HEK293 (cell line): ENCODE measurements at regions not wholly inside any gene's neighbourhood (a gene's known extent, or its start where the extent isn't known, plus 50 kb on each side); places are given as distances from the start of the nearest gene placed in this dataset.

Source experiments
- CTCF ChIA-PET: fragments of 350-600 bp; formaldehyde crosslinking; extraction: SDS; loops from one replicate; lab custom pipeline; 2021; ENCODE audit warnings: antibody characterized with exemption; lab: Yijun Ruan, JAX
- POLR2A ChIA-PET: fragments of 300-600 bp; formaldehyde crosslinking; extraction: SDS; loops from one replicate; lab custom pipeline; 2020; ENCODE audit warnings: antibody characterized with exemption, inconsistent platforms; lab: Yijun Ruan, JAX
- H3K27ac ChIP-seq: fragments of 200-500 bp; sonication (Bioruptor generic); 2 replicates; pipeline ENCODE4 v1.5.1; 2014; ENCODE audit warnings: low read depth, low read length, control low read depth, inconsistent platforms; ENCODE audit errors: extremely low read depth
- H3K36me3 ChIP-seq, 2 experiments: fragments of 200-500 bp in 1 of 2; sonication (Bioruptor generic) in 1 of 2; 1 replicate in 1 of 2; 2 replicates in 1 of 2; pipeline ENCODE4 v1.5.1; 2014 to 2017; ENCODE audit warnings: inconsistent platforms in 2 of 2, low read length in 2 of 2; ENCODE audit not compliant: control insufficient read depth in 2 of 2, insufficient read depth in 1 of 2
- H3K4me1 ChIP-seq: fragments of 200-500 bp; sonication (Bioruptor generic); 2 replicates; pipeline ENCODE4 v1.5.1; 2014; ENCODE audit warnings: mild to moderate bottlenecking, low read length, inconsistent platforms; ENCODE audit not compliant: control insufficient read depth, insufficient read depth
- H3K4me3 ChIP-seq: 2 replicates; pipeline ENCODE4 v1.5.1; 2011; ENCODE audit warnings: low read depth, mild to moderate bottlenecking, control low read depth, low read length, moderate library complexity
- H3K9me3 ChIP-seq: fragments of 200-500 bp; sonication (Bioruptor generic); 2 replicates; pipeline ENCODE4 v1.5.1; 2014; ENCODE audit warnings: low read depth, low read length, inconsistent platforms; ENCODE audit not compliant: control insufficient read depth, insufficient read depth
- OVOL3 ChIP-seq: fragments of 450-650 bp; formaldehyde crosslinking; IDR thresholded peaks from 2 replicates; pipeline ENCODE4 v1.5.1; 2016; ENCODE audit warnings: missing biosample characterization, missing genetic modification characterization
- PRDM1 ChIP-seq: fragments of 450-650 bp; formaldehyde crosslinking; IDR thresholded peaks from 2 replicates; pipeline ENCODE4; 2016; ENCODE audit warnings: missing biosample characterization, missing genetic modification characterization
- REPIN1 ChIP-seq: fragments of 450-650 bp; formaldehyde crosslinking; IDR thresholded peaks from 2 replicates; pipeline ENCODE4 v1.5.1; 2017; ENCODE audit warnings: missing biosample characterization, missing genetic modification characterization, low read depth
- ZBTB20 ChIP-seq: fragments of 450-650 bp; formaldehyde crosslinking; IDR thresholded peaks from 2 replicates; pipeline ENCODE4 v1.5.1; 2016; ENCODE audit warnings: missing biosample characterization, missing genetic modification characterization
- ZNF114 ChIP-seq: fragments of 450-650 bp; formaldehyde crosslinking; IDR thresholded peaks from 2 replicates; pipeline ENCODE4 v1.5.0; 2017; ENCODE audit warnings: missing biosample characterization, missing genetic modification characterization
- ZNF324 ChIP-seq: fragments of 450-650 bp; formaldehyde crosslinking; IDR thresholded peaks from 2 replicates; pipeline ENCODE4 v1.5.1; 2016; ENCODE audit warnings: missing biosample characterization, missing genetic modification characterization
- ZNF335 ChIP-seq: fragments of 450-650 bp; formaldehyde crosslinking; conservative IDR thresholded peaks from 2 replicates; pipeline ENCODE4 v1.5.1; 2016; ENCODE audit warnings: missing biosample characterization, missing genetic modification characterization
- ZNF350 ChIP-seq: fragments of 450-650 bp; formaldehyde crosslinking; IDR thresholded peaks from 2 replicates; pipeline ENCODE4 v1.5.0; 2017; ENCODE audit warnings: missing biosample characterization, mild to moderate bottlenecking, missing genetic modification characterization
- ZNF37A ChIP-seq: fragments of 450-650 bp; IDR thresholded peaks from 2 replicates; pipeline ENCODE4 v1.5.1; 2018; ENCODE audit warnings: missing biosample characterization, missing genetic modification characterization
- ZNF391 ChIP-seq: fragments of 450-650 bp; formaldehyde crosslinking; IDR thresholded peaks from 2 replicates; pipeline ENCODE4 v1.5.1; 2016; ENCODE audit warnings: low read depth, missing biosample characterization, missing genetic modification characterization, borderline replicate concordance
- ZNF529 ChIP-seq: fragments of 450-650 bp; formaldehyde crosslinking; IDR thresholded peaks from 2 replicates; pipeline ENCODE4 v1.5.1; 2017; ENCODE audit warnings: missing genetic modification characterization, missing biosample characterization; ENCODE audit not compliant: insufficient replicate concordance
- ZNF558 ChIP-seq: fragments of 450-650 bp; formaldehyde crosslinking; IDR thresholded peaks from 2 replicates; pipeline ENCODE4 v1.5.1; 2016; ENCODE audit warnings: missing biosample characterization, missing genetic modification characterization
- ZNF561 ChIP-seq: fragments of 450-650 bp; IDR thresholded peaks from 2 replicates; pipeline ENCODE4 v1.5.1; 2018; ENCODE audit warnings: missing biosample characterization, missing genetic modification characterization, borderline replicate concordance
- ZNF596 ChIP-seq: fragments of 450-650 bp; IDR thresholded peaks from 2 replicates; pipeline ENCODE4 v1.5.0; 2018; ENCODE audit warnings: missing biosample characterization, mild to moderate bottlenecking, missing genetic modification characterization, moderate library complexity
- ZNF600 ChIP-seq: fragments of 450-650 bp; formaldehyde crosslinking; IDR thresholded peaks from 2 replicates; pipeline ENCODE4 v1.5.1; 2016; ENCODE audit warnings: missing biosample characterization, missing genetic modification characterization
- ZNF626 ChIP-seq: fragments of 450-650 bp; sonication (Bioruptor Pico); formaldehyde crosslinking; IDR thresholded peaks from 2 replicates; pipeline ENCODE4 v1.5.1; 2018; ENCODE audit warnings: missing biosample characterization, missing genetic modification characterization, inconsistent platforms
- ZNF701 ChIP-seq: fragments of 450-650 bp; formaldehyde crosslinking; IDR thresholded peaks from 2 replicates; pipeline ENCODE4 v1.5.1; 2016; ENCODE audit warnings: missing biosample characterization, missing genetic modification characterization
- ZNF768 ChIP-seq: fragments of 450-650 bp; formaldehyde crosslinking; IDR thresholded peaks from 2 replicates; pipeline ENCODE4 v1.5.1; 2018; ENCODE audit warnings: missing biosample characterization, mild to moderate bottlenecking, missing genetic modification characterization
- ZNF777 ChIP-seq: fragments of 450-650 bp; formaldehyde crosslinking; IDR thresholded peaks from 2 replicates; pipeline ENCODE4 v1.5.1; 2017; ENCODE audit warnings: missing biosample characterization, missing genetic modification characterization, borderline replicate concordance
- ZNF791 ChIP-seq: fragments of 450-650 bp; formaldehyde crosslinking; IDR thresholded peaks from 2 replicates; pipeline ENCODE4 v1.5.1; 2016; ENCODE audit warnings: missing biosample characterization, missing genetic modification characterization
- ZNF837 ChIP-seq: fragments of 450-650 bp; formaldehyde crosslinking; IDR thresholded peaks from 2 replicates; pipeline ENCODE4 v1.5.1; 2016; ENCODE audit warnings: missing biosample characterization, missing genetic modification characterization
- TF ChIP-seq, protein P1 (sequence below): fragments of 450-650 bp; formaldehyde crosslinking; IDR thresholded peaks from 2 replicates; pipeline ENCODE4 v1.5.1; 2016; ENCODE audit warnings: missing biosample characterization, missing genetic modification characterization, borderline replicate concordance
- TF ChIP-seq, protein P2 (sequence below): fragments of 450-650 bp; formaldehyde crosslinking; conservative IDR thresholded peaks from 2 replicates; pipeline ENCODE4 v1.5.1; 2016; ENCODE audit warnings: low read depth, missing biosample characterization, missing genetic modification characterization
- TF ChIP-seq, protein P3 (sequence below): fragments of 450-650 bp; formaldehyde crosslinking; optimal IDR thresholded peaks from 2 replicates; pipeline ENCODE3; 2016; ENCODE audit warnings: missing biosample characterization, mild to moderate bottlenecking, missing genetic modification characterization
- TF ChIP-seq, protein P4 (sequence below): fragments of 450-650 bp; formaldehyde crosslinking; IDR thresholded peaks from 2 replicates; pipeline ENCODE4 v1.5.1; 2016; ENCODE audit warnings: missing biosample characterization, missing genetic modification characterization

DNA sequence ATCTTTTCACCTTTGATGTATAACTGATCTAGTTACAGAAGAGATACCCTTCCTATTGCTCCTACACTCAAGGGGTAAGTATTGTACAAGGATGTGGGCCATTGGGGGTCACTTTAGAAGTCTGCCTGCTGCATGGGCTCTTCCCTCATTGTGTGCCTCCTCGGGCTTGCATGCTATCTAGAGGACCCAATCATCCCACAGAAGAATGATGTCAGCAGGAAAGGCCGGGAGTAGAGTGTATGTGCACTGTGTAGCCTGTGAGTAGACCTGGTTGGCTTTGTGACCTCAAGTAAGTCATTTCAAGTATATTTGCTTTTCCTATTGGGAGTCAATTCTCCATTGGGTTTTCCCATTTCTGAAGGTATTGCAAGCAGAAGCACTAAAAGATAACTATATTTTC, 129.5 kb upstream of the TRIB2 start:
- TF ChIP-seq ZNF596 (tag by site-specific recombination) (no peak), ZNF391 (tag by site-specific recombination) (no peak), ZNF324 (tag by site-specific recombination) (no peak), OVOL3 (tag by site-specific recombination) (no peak), ZNF529 (tag by site-specific recombination) (no peak), ZNF626 (no peak), ZNF558 (tag by site-specific recombination) (no peak), REPIN1 (tag by site-specific recombination) (no peak), ZNF768 (tag by site-specific recombination) (no peak), ZNF777 (tag by site-specific recombination) (no peak), ZNF335 (tag by site-specific recombination) (no peak), ZNF37A (no peak), ZBTB20 (tag by site-specific recombination) (no peak), ZNF837 (tag by site-specific recombination) (no peak), ZNF350 (tag by site-specific recombination) (no peak), ZNF114 (tag by site-specific recombination) (no peak), ZNF561 (tag by site-specific recombination) (no peak)
- TF ChIP-seq, protein P1, sequence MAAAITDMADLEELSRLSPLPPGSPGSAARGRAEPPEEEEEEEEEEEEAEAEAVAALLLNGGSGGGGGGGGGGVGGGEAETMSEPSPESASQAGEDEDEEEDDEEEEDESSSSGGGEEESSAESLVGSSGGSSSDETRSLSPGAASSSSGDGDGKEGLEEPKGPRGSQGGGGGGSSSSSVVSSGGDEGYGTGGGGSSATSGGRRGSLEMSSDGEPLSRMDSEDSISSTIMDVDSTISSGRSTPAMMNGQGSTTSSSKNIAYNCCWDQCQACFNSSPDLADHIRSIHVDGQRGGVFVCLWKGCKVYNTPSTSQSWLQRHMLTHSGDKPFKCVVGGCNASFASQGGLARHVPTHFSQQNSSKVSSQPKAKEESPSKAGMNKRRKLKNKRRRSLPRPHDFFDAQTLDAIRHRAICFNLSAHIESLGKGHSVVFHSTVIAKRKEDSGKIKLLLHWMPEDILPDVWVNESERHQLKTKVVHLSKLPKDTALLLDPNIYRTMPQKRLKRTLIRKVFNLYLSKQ (tag by site-specific recombination): no peak
- POLR2A ChIA-PET: no interaction called here
- no peaks in the 10 kb centered on the region for H3K9me3 ChIP-seq
- H3K36me3 ChIP-seq: no peaks in the 10 kb centered on the region
- H3K4me3 ChIP-seq: no peak overlapping the region
- H3K4me1 ChIP-seq: no peaks in the 10 kb centered on the region
- H3K27ac ChIP-seq: no peak overlapping the region
- CTCF ChIA-PET: no interaction called here

DNA sequence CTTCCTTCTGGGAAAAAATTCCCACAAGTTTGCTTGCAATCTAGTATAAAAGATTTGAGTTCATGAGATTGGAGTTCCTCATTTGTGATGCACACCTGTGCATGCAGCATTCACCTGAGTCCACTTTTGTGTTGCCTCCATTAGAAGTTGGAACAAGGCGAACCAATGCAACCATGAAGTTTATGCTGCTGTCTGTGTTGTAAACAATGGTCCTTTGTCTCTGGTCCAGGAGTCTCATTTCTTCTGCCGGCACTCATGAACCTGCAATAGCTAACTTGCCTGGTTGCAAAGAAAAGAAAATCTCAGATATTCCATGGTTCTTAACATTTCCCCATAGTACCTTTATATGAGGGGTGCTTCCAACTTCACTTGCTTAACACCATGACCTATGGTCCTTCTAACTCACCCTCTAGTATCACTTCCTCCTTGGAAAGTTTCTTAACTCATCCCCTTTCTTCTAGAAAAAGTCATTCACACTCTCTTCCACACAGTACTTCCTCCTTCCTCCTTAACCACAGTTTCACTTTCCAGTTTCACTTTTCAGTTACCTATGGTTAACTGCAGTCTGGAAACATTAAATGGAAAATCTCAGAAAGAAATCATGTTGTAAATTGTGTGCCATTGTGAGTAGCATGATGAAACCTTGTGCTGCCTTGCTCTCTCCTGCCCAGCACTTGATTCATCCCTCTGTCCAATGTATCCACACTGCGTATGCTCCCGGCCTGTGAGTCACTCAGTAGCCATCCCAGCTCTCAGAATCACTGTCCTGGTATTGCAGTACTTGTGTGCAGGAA, 128.8 kb upstream of the TRIB2 start:
- H3K36me3 ChIP-seq: no peaks in the 10 kb centered on the region
- H3K9me3 ChIP-seq: no peaks in the 10 kb centered on the region
- no peak overlapping the region for H3K27ac ChIP-seq
- no peak overlapping the region for H3K4me3 ChIP-seq
- CTCF ChIA-PET: no interaction called here
- POLR2A ChIA-PET: no interaction called here
- H3K4me1 ChIP-seq: no peaks in the 10 kb centered on the region
- TF ChIP-seq ZNF701: no peak
- 0 out of 2 replicates have a peak, but pooled peaks have one; percentile 27 for TF ChIP-seq PRDM1 (tag by site-specific recombination)

DNA sequence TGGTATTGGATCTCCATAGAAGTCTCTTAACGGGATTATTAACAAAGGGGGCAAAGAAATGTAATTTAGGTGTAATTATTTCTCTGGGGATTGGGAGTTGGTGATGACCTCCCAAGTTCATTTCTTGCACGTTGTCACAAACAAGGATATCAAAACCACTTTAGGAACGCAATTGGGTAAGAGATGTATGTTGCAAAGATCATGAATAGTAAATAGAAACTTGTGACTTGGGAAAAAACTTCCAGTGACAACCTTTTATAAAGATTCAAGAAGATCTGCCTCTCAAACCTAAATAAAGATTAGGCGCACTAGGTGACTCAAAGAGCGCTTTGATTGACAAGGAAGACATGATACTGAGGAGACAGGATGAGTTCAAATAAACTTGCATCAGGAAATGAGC, 127.8 kb upstream of the TRIB2 start:
- H3K9me3 ChIP-seq: no peaks in the 10 kb centered on the region
- ChIA-PET POLR2A (no interaction called here), CTCF (no interaction called here)
- H3K4me3 ChIP-seq: no peak overlapping the region
- H3K36me3 ChIP-seq: no peaks in the 10 kb centered on the region
- H3K27ac ChIP-seq: no peak overlapping the region
- no peaks in the 10 kb centered on the region for H3K4me1 ChIP-seq
- TF ChIP-seq, protein P2, sequence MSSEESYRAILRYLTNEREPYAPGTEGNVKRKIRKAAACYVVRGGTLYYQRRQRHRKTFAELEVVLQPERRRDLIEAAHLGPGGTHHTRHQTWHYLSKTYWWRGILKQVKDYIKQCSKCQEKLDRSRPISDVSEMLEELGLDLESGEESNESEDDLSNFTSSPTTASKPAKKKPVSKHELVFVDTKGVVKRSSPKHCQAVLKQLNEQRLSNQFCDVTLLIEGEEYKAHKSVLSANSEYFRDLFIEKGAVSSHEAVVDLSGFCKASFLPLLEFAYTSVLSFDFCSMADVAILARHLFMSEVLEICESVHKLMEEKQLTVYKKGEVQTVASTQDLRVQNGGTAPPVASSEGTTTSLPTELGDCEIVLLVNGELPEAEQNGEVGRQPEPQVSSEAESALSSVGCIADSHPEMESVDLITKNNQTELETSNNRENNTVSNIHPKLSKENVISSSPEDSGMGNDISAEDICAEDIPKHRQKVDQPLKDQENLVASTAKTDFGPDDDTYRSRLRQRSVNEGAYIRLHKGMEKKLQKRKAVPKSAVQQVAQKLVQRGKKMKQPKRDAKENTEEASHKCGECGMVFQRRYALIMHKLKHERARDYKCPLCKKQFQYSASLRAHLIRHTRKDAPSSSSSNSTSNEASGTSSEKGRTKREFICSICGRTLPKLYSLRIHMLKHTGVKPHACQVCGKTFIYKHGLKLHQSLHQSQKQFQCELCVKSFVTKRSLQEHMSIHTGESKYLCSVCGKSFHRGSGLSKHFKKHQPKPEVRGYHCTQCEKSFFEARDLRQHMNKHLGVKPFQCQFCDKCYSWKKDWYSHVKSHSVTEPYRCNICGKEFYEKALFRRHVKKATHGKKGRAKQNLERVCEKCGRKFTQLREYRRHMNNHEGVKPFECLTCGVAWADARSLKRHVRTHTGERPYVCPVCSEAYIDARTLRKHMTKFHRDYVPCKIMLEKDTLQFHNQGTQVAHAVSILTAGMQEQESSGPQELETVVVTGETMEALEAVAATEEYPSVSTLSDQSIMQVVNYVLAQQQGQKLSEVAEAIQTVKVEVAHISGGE: no peak
- TF ChIP-seq, protein P3, sequence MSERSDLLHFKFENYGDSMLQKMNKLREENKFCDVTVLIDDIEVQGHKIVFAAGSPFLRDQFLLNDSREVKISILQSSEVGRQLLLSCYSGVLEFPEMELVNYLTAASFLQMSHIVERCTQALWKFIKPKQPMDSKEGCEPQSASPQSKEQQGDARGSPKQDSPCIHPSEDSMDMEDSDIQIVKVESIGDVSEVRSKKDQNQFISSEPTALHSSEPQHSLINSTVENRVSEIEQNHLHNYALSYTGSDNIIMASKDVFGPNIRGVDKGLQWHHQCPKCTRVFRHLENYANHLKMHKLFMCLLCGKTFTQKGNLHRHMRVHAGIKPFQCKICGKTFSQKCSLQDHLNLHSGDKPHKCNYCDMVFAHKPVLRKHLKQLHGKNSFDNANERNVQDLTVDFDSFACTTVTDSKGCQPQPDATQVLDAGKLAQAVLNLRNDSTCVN: no peak
- TF ChIP-seq ZNF791 (tag by site-specific recombination) (no peak), ZNF777 (tag by site-specific recombination) (no peak), ZNF600 (no peak)
- TF ChIP-seq, protein P4, sequence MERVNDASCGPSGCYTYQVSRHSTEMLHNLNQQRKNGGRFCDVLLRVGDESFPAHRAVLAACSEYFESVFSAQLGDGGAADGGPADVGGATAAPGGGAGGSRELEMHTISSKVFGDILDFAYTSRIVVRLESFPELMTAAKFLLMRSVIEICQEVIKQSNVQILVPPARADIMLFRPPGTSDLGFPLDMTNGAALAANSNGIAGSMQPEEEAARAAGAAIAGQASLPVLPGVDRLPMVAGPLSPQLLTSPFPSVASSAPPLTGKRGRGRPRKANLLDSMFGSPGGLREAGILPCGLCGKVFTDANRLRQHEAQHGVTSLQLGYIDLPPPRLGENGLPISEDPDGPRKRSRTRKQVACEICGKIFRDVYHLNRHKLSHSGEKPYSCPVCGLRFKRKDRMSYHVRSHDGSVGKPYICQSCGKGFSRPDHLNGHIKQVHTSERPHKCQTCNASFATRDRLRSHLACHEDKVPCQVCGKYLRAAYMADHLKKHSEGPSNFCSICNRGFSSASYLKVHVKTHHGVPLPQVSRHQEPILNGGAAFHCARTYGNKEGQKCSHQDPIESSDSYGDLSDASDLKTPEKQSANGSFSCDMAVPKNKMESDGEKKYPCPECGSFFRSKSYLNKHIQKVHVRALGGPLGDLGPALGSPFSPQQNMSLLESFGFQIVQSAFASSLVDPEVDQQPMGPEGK (tag by site-specific recombination): no peak
